Breast epithelium (tissue), 4 donors: ENCODE measurements at regions not wholly inside any gene's neighbourhood (a gene's known extent, or its start where the extent isn't known, plus 50 kb on each side); places are given as distances from the start of the nearest gene placed in this dataset.

Experiments
- DNase-seq, 2 donors: peaks; one replicate each; pipeline ENCODE4 v3.0.0-alpha.2; 2019; ENCODE audit warnings: low spot score in 2 of 2
- H3K27ac ChIP-seq, 2 donors: fragments of 200-600 bp; sonication (generic) in 1 of 2; one replicate each; pipeline ENCODE4 v1.5.1; 2016 to 2019; ENCODE audit warnings: mild to moderate bottlenecking in 1 of 2
- H3K27me3 ChIP-seq, 2 donors: fragments of 200-600 bp; sonication (generic) in 1 of 2; one replicate each; pipeline versions ENCODE4 v1.5.1 to v1.6.0; 2017 to 2019; ENCODE audit warnings: control low read depth in 1 of 2, mild to moderate bottlenecking in 1 of 2
- H3K36me3 ChIP-seq: fragments of 200-600 bp; one replicate; pipeline ENCODE4 v1.5.1; 2019
- H3K4me1 ChIP-seq, 2 donors: fragments of 200-600 bp; sonication (generic); one replicate each; pipeline ENCODE4 v1.5.1; 2016 to 2019; ENCODE audit warnings: control low read depth in 1 of 2
- H3K4me3 ChIP-seq, 3 donors: fragments of 200-600 bp; sonication (generic); 1 replicate in 2 of 3; 2 replicates in 1 of 3; pipeline ENCODE4 v1.5.1; 2016 to 2019; ENCODE audit warnings: mild to moderate bottlenecking in 3 of 3, moderate library complexity in 2 of 3
- H3K9me3 ChIP-seq, 2 donors: fragments of 200-600 bp; sonication (generic) in 1 of 2; one replicate each; pipeline ENCODE4 v1.5.1; 2016 to 2019; ENCODE audit warnings: control low read depth in 1 of 2
- CTCF ChIP-seq, 3 donors: fragments of 450-650 bp; IDR thresholded peaks; one replicate each; pipeline ENCODE4 v1.5.1; 2016 to 2017; ENCODE audit warnings: antibody characterized with exemption in 3 of 3, mild to moderate bottlenecking in 3 of 3, moderate library complexity in 3 of 3
- POLR2A ChIP-seq: fragments of 450-650 bp; IDR thresholded peaks from one replicate; pipeline ENCODE4 v1.6.1; 2016; ENCODE audit warnings: antibody characterized with exemption, mild to moderate bottlenecking, moderate library complexity
- POLR2AphosphoS5 ChIP-seq, 3 donors: sonication (generic); formaldehyde crosslinking; IDR thresholded peaks; one replicate each; pipeline ENCODE4 v1.6.1; 2017; ENCODE audit warnings: antibody characterized with exemption in 3 of 3
- intact Hi-C: fragments of 100-400 bp; cut with DNase I; formaldehyde crosslinking; loops from one replicate; pipeline ENCODE4 v1.15.1; 2023; ENCODE audit warnings: low total_unique reads

- Histone ChIP-seq H3K27ac (no peak overlapping the region), H3K27me3 (no peaks in the 10 kb centered on the region), H3K4me3 (no peak overlapping the region), H3K4me1 (no peaks in the 10 kb centered on the region), H3K36me3 (no peaks in the 10 kb centered on the region), H3K9me3 (no peaks in the 10 kb centered on the region)
- TF ChIP-seq CTCF (IDR thresholded peaks at IDR 0.05) (no peak), POLR2AphosphoS5 (IDR thresholded peaks at IDR 0.05) (no peak), POLR2A (no peak)
- DNase-seq, result no peak
- intact Hi-C loops, result no loop called here
These were observed 453.1 kb downstream of the CMPK2 start for GRCh38 chr2:6412533-6413091.

- Histone ChIP-seq H3K36me3 (no peaks in the 10 kb centered on the region), H3K27ac (no peak overlapping the region), H3K4me3 (no peak overlapping the region), H3K9me3 (no peaks in the 10 kb centered on the region), H3K27me3 (no peaks in the 10 kb centered on the region), H3K4me1 (no peaks in the 10 kb centered on the region)
- TF ChIP-seq CTCF (IDR thresholded peaks at IDR 0.05), result no peak
- TF ChIP-seq POLR2AphosphoS5 (IDR thresholded peaks at IDR 0.05), result no peak
- no peak for TF ChIP-seq POLR2A
- intact Hi-C loops, result no loop called here
- no peak for DNase-seq
These were observed 448.7 kb downstream of the CMPK2 start for GRCh38 chr2:6417050-6417449.

GRCh38 chr2:6418291-6418690, 447.4 kb downstream of the CMPK2 start:
- Histone ChIP-seq H3K4me1 (no peaks in the 10 kb centered on the region), H3K9me3 (no peaks in the 10 kb centered on the region), H3K27ac (no peak overlapping the region), H3K36me3 (no peaks in the 10 kb centered on the region), H3K4me3 (no peak overlapping the region), H3K27me3 (no peaks in the 10 kb centered on the region)
- TF ChIP-seq POLR2A, result no peak
- no peak for TF ChIP-seq POLR2AphosphoS5 (IDR thresholded peaks at IDR 0.05)
- TF ChIP-seq CTCF (IDR thresholded peaks at IDR 0.05), result no peak
- no peak for DNase-seq
- intact Hi-C loops, result no loop called here

GRCh38 chr2:6421138-6421730, 444.5 kb downstream of the CMPK2 start:
- intact Hi-C loops, result no loop called here
- no peak for DNase-seq
- H3K27me3 ChIP-seq, result no peaks in the 10 kb centered on the region
- no peaks in the 10 kb centered on the region for H3K36me3 ChIP-seq
- TF ChIP-seq CTCF (IDR thresholded peaks at IDR 0.05) (no peak), POLR2AphosphoS5 (IDR thresholded peaks at IDR 0.05) (no peak), POLR2A (no peak)
- H3K27ac ChIP-seq, result no peak overlapping the region
- H3K9me3 ChIP-seq, result no peaks in the 10 kb centered on the region
- no peak overlapping the region for H3K4me3 ChIP-seq
- H3K4me1 ChIP-seq, result no peaks in the 10 kb centered on the region

GRCh38 chr2:6421888-6422287, 443.8 kb downstream of the CMPK2 start:
- no peak overlapping the region for H3K27ac ChIP-seq
- H3K9me3 ChIP-seq, result no peaks in the 10 kb centered on the region
- TF ChIP-seq POLR2A, result no peak
- no peak for TF ChIP-seq CTCF (IDR thresholded peaks at IDR 0.05)
- intact Hi-C loops, result no loop called here
- no peaks in the 10 kb centered on the region for H3K4me1 ChIP-seq
- H3K27me3 ChIP-seq, result no peaks in the 10 kb centered on the region
- H3K36me3 ChIP-seq, result no peaks in the 10 kb centered on the region
- no peak for DNase-seq
- no peak overlapping the region for H3K4me3 ChIP-seq
